Spleen (tissue), 11 donors: ENCODE measurements at regions not wholly inside any gene's neighbourhood (a gene's known extent, or its start where the extent isn't known, plus 50 kb on each side); places are given as distances from the start of the nearest gene placed in this dataset.
"Not testable (repeated sequence)": the region's sequence is repeated elsewhere in the genome, so short reads cannot be mapped to it uniquely, and the experiment has no call there.

Experiments used
- DNase-seq: peaks from one replicate; pipeline ENCODE4 v3.0.0-alpha.2; 2020
- H3K27ac ChIP-seq, 8 donors: fragments of 200-600 bp; sonication (generic) in 7 of 8; 1 replicate in 4 of 8; 2 replicates in 4 of 8; pipeline versions ENCODE4 v1.5.0 to v1.8.0; 2016 to 2021; ENCODE audit warnings: inconsistent platforms in 4 of 8, mild to moderate bottlenecking in 4 of 8, moderate library complexity in 1 of 8
- H3K27me3 ChIP-seq, 7 donors: fragments of 200-600 bp; sonication (generic) in 6 of 7; replicated peaks in 1 of 7; 1 replicate in 4 of 7; 2 replicates in 3 of 7; pipeline versions ENCODE4 v1.5.0 to v1.8.0; 2016 to 2021; ENCODE audit warnings: inconsistent platforms in 3 of 7, mild to moderate bottlenecking in 1 of 7
- H3K36me3 ChIP-seq, 6 donors: fragments of 200-600 bp; sonication (generic) in 5 of 6; 1 replicate in 4 of 6; 2 replicates in 2 of 6; pipeline versions ENCODE4 v1.5.0 to v1.8.0; 2016 to 2021; ENCODE audit warnings: inconsistent platforms in 2 of 6
- H3K4me1 ChIP-seq, 6 donors: fragments of 200-600 bp; sonication (generic) in 5 of 6; 1 replicate in 3 of 6; 2 replicates in 3 of 6; pipeline versions ENCODE4 v1.5.0 to v1.8.0; 2016 to 2021; ENCODE audit warnings: inconsistent platforms in 3 of 6
- H3K4me3 ChIP-seq, 8 donors: fragments of 200-600 bp; sonication (generic) in 7 of 8; 1 replicate in 4 of 8; 2 replicates in 4 of 8; pipeline versions ENCODE4 v1.5.0 to v1.8.0; 2016 to 2021; ENCODE audit warnings: inconsistent platforms in 4 of 8, mild to moderate bottlenecking in 4 of 8, moderate library complexity in 2 of 8
- H3K9me3 ChIP-seq, 8 donors: fragments of 200-600 bp; sonication (generic) in 7 of 8; 1 replicate in 4 of 8; 2 replicates in 4 of 8; pipeline versions ENCODE4 v1.5.0 to v1.8.0; 2016 to 2021; ENCODE audit warnings: inconsistent platforms in 4 of 8
- POLR2A ChIP-seq, 3 donors: fragments of 450-650 bp; IDR thresholded peaks; one replicate each; pipeline ENCODE4 v1.5.1; 2017; ENCODE audit warnings: antibody characterized with exemption in 3 of 3, mild to moderate bottlenecking in 1 of 3
- POLR2AphosphoS5 ChIP-seq, 3 donors: sonication (generic); formaldehyde crosslinking; IDR thresholded peaks; one replicate each; pipeline ENCODE4 v1.5.1; 2017; ENCODE audit warnings: antibody characterized with exemption in 3 of 3
- WGBS, 5 donors: extraction: QIAGEN DNeasy Blood & Tissue Kit in 3 of 5; methylation state at CpG; one replicate each; pipeline versions ENCODE4 v1.1.5 to v1.1.7; 2013 to 2018; 5-methylcytosine and 5-hydroxymethylcytosine counted together
- intact Hi-C: fragments of 100-400 bp; cut with DNase I; formaldehyde crosslinking; loops from one replicate; pipeline ENCODE4 v1.15.0; 2023; ENCODE audit warnings: low total_unique reads
- TF ChIP-seq, protein P1 (sequence below), 11 experiments: fragments of 200-600 bp in 7 of 11; fragments of 450-650 bp in 4 of 11; sonication (generic) in 4 of 11; IDR thresholded peaks in 8 of 11; conservative IDR thresholded peaks in 3 of 11; 1 replicate in 7 of 11; 2 replicates in 4 of 11; pipeline versions ENCODE4 v1.4.0 to v1.8.0; 2016 to 2021; ENCODE audit warnings: antibody characterized with exemption in 11 of 11, inconsistent platforms in 4 of 11, mild to moderate bottlenecking in 1 of 11
- donor health status: healthy with polysubstance abuse.
- donor health status: DM: no; HTN: no; CAD: no; lungs with moderate emphysema.
- donor health status: DM: no; HTN: no; CAD: no.
- donor health status: Bipolar disorder and iron deficiency.
- donor health status: healthy.
- donor health status: DM: no; HTN: no; CAD: no.
- donor health status: DM: yes; HTN: yes; CAD: no.

GRCh38 chr10:63843107-63843506 is 321.9 kb downstream of the REEP3 start:
- Histone ChIP-seq H3K9me3 (no peaks in the 10 kb centered on the region), H3K27ac (no peak overlapping the region), H3K36me3 (no peaks in the 10 kb centered on the region), H3K27me3 (peaks cover 0 to 13% (median 0%) of the 10 kb centered on the region in 7 donors), H3K4me1 (no peaks in the 10 kb centered on the region), H3K4me3 (no peak overlapping the region)
- 80 to 99% (median 92%) methylated on average over 2 of the region's 2 CpGs for WGBS, 5 donors
- no peak for TF ChIP-seq POLR2A (IDR thresholded peaks at IDR 0.05)
- TF ChIP-seq POLR2AphosphoS5 (IDR thresholded peaks at IDR 0.05): no peak
- TF ChIP-seq, protein P1, sequence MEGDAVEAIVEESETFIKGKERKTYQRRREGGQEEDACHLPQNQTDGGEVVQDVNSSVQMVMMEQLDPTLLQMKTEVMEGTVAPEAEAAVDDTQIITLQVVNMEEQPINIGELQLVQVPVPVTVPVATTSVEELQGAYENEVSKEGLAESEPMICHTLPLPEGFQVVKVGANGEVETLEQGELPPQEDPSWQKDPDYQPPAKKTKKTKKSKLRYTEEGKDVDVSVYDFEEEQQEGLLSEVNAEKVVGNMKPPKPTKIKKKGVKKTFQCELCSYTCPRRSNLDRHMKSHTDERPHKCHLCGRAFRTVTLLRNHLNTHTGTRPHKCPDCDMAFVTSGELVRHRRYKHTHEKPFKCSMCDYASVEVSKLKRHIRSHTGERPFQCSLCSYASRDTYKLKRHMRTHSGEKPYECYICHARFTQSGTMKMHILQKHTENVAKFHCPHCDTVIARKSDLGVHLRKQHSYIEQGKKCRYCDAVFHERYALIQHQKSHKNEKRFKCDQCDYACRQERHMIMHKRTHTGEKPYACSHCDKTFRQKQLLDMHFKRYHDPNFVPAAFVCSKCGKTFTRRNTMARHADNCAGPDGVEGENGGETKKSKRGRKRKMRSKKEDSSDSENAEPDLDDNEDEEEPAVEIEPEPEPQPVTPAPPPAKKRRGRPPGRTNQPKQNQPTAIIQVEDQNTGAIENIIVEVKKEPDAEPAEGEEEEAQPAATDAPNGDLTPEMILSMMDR (IDR thresholded peaks at IDR 0.05 in 8 of 11, conservative IDR thresholded peaks at IDR 0.05 in 3 of 11): no peak
- intact Hi-C loops: no loop called here
- DNase-seq: no peak

- H3K36me3 ChIP-seq, H3K27me3 ChIP-seq, H3K4me1 ChIP-seq, intact Hi-C loops, H3K9me3 ChIP-seq, DNase-seq, H3K4me3 ChIP-seq: not testable (repeated sequence)
- peak overlapping the region in 1 of 8 donors; percentile 13 for H3K27ac ChIP-seq
- WGBS, 5 donors: 49 to 73% (median 56%) methylated on average over 3 of the region's 3 CpGs
Observed at GRCh38 chr10:63848871-63849270, 327.7 kb downstream of the REEP3 start.

- no peak overlapping the region for H3K27ac ChIP-seq
- peaks cover 0 to 34% (median 10%) of the 10 kb centered on the region in 7 donors for H3K27me3 ChIP-seq
- no peak for DNase-seq
- WGBS, 5 donors: 79 to 100% (median 96%) methylated on average over 1 of the region's 1 CpG
- peaks cover 0 to 15% (median 11%) of the 10 kb centered on the region in 6 donors for H3K4me1 ChIP-seq
- no peaks in the 10 kb centered on the region for H3K36me3 ChIP-seq
- no peak overlapping the region for H3K4me3 ChIP-seq
- intact Hi-C loops: no loop called here
- TF ChIP-seq POLR2A (IDR thresholded peaks at IDR 0.05) (no peak), POLR2AphosphoS5 (IDR thresholded peaks at IDR 0.05) (no peak)
- TF ChIP-seq, protein P1 (IDR thresholded peaks at IDR 0.05 in 8 of 11, conservative IDR thresholded peaks at IDR 0.05 in 3 of 11): no peak
- peaks cover 0 to 16% (median 12%) of the 10 kb centered on the region in 8 donors for H3K9me3 ChIP-seq
Observed at GRCh38 chr10:63862860-63863259, 341.7 kb downstream of the REEP3 start.

DNA sequence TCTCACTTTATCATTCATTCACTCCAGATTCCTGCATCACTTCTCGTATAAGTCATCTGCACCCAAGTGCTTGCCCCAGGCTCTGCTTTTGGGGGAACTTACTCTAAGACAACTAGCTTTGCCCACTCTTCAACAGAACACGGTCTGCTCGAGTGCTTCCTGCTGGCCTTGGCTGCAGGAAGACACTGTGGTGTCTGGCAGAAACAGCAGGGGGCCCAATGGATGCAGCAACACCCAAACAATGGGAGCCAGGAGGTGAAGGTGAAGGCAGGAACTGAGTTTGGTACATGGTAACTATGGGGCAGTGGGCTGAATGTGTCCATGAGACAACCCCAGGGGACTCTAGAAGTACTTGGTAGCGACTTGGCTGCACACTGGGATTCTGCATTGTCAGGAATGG is 344.0 kb downstream of the REEP3 start:
- TF ChIP-seq POLR2A (IDR thresholded peaks at IDR 0.05): no peak
- TF ChIP-seq, protein P1 (IDR thresholded peaks at IDR 0.05 in 8 of 11, conservative IDR thresholded peaks at IDR 0.05 in 3 of 11): no peak
- no peak for TF ChIP-seq POLR2AphosphoS5 (IDR thresholded peaks at IDR 0.05)
- H3K4me1 ChIP-seq: peaks cover 0 to 15% (median 11%) of the 10 kb centered on the region in 6 donors
- no peaks in the 10 kb centered on the region for H3K36me3 ChIP-seq
- peaks cover 0 to 2% (median 0%) of the 10 kb centered on the region in 8 donors for H3K9me3 ChIP-seq
- no peak overlapping the region for H3K4me3 ChIP-seq
- no peak for DNase-seq
- WGBS, 5 donors: 55 to 68% (median 56%) methylated on average over 4 of the region's 4 CpGs
- H3K27me3 ChIP-seq: peaks cover 0 to 33% (median 10%) of the 10 kb centered on the region in 7 donors
- no peak overlapping the region for H3K27ac ChIP-seq
- intact Hi-C loops: no loop called here
